ENCODE measurements at regions not wholly inside any gene's neighbourhood (a gene's known extent, or its start where the extent isn't known, plus 50 kb on each side); places are given as distances from the start of the nearest gene placed in this dataset.

GRCh38 chr19:30609656-30610270, 237.6 kb downstream of the ZNF536 start:
- intact Hi-C loops (cut with micrococcal nuclease), result no loop called here

- intact Hi-C loops (cut with micrococcal nuclease), result no loop called here
These were observed 236.3 kb downstream of the ZNF536 start for GRCh38 chr19:30608471-30608870.

Data from T-helper 1 cell treated with Interleukin-12 subunit alpha and Interleukin-12 subunit beta and Interleukin-4 antibody, amounts not matched to agents 30 ng/mL and 1 ng/mL, for 36 hours (primary cell).